CD4-positive, alpha-beta T cell treated with Interleukin-17A for 1 hour (primary cell): ENCODE measurements at regions not wholly inside any gene's neighbourhood (a gene's known extent, or its start where the extent isn't known, plus 50 kb on each side); places are given as distances from the start of the nearest gene placed in this dataset.
"Not testable (repeated sequence)": the region's sequence is repeated elsewhere in the genome, so short reads cannot be mapped to it uniquely, and the experiment has no call there.

Experiments used
- DNase-seq: peaks from one replicate; pipeline ENCODE4 v3.0.0-alpha.2; 2020

GRCh38 chr2:133843091-133843490 lies 274.8 kb upstream of the NCKAP5 start:
- no peak for DNase-seq

DNA sequence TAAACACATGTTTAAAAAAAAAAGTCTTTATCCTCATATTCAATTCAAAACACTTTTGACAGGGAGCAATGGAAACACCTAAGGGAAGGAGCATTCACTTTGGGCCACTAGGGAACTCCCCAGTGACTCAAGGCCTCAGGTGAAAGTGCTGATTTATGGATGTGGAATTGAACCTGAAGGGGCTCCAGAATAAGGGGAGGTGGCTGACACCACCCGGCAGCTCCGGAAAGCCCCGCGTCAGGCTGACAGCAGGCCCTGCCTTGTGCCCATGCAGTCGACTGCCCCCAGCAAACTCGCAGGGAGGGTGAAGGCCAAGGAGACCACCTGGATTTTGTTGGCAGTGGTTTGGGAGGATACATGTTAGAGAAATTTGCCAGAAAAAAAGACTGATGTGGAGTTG lies 275.3 kb upstream of the NCKAP5 start:
- DNase-seq: no peak

- peak; percentile 51 for DNase-seq
Measured at GRCh38 chr2:133844214-133844892, 276.1 kb upstream of the NCKAP5 start.

DNA sequence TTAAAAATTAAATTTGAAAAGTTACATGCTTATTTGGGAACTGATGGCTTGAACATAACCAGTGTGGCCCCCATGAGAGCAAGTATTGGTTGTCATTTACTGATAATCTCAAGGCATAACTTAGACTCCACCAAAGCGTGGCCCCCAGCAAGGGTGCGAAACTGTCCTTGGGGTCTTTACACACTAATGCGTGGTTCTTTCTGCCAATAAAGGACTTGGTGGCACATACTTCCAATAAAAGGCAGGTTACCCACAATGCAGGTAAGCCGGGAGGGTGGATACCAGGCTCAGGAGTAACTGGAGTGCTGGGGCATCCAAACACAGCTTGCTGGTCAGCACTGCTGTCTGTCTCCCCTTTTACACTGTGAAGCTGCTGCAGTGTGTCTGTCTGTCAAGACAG lies 278.2 kb upstream of the NCKAP5 start:
- DNase-seq: no peak

DNA sequence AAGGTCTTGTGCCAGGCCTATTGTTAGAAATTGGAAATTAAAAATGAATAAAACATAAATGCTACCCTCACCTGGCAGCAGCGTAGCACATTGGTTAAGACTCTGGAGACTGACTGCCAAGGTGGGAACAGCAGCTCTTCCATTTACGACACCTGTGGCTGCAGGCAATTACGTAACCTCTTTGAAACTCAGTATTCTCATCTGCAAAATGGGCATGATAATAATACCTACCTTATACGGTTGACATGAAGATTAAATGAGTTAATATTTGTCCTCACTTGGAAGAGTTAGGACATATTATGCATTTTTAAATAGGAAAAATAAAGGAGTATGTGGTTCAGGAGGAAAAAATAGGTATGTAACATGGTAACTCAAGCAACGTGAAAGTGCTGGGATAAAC lies 279.3 kb upstream of the NCKAP5 start:
- no peak for DNase-seq

DNA sequence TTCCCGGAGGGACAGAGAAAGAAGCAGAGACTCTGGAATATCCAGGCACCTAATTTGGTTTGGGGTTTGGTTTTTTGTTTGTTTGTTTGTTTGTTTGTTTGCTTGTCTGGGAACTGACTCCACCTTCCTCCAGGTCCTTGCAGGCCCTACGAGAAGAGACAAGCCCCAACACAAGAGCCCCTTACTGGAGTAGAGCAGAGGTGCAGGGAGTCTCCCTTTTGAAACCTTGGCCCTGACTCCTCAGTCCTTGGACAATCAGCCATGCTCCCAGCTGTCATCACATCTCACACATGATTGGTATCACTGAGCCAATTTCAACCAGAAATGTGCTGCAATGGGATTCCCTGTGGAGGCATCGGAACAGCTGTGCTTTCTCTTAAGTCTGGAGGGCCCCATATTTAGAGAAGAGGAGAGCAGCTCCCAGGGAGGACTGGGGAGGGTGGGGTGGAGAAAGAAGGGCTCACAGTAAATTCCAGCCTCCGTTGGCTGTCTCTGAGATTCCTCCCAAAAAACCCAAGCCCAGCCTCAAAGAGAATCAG lies 279.9 kb upstream of the NCKAP5 start:
- DNase-seq: no peak

DNA sequence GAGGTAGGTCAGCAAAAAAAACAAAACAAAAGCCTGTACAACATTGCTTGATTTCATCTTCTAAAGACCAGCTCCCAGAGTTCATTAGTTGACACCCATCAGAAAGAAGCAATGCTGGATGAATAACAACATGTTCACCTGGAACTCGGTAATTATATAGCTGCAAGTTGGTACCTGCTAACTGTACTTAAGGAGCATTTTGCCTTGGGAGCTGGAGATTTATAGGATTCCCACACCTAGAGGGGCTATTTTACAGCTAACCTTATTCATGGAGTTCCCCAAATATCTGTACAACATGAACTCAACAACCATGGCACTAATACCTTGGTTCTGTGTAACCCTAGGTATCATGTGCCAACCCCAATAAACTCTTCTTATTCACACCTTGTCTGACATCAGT lies 281.1 kb upstream of the NCKAP5 start:
- DNase-seq: no peak

GRCh38 chr2:133854603-133855200 lies 286.4 kb upstream of the NCKAP5 start:
- no peak for DNase-seq

DNA sequence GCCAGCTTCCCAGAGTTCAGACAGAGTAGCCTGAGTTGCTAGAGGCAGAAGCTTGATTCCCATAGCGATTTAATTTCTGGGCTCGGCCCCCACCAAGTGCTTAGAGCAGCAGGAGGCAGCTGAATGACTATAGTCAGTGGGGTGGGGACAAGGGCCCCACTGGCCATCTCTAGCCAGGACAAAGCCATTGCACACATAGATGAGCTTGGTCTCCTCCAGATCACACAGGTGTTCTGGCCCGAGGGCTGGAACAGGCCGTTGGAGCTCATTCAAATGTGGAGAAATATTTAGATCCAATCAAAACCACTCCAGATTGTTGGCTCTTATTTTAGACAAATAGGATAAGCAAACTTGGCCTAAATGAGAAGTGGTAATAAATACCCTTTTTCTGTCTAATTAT lies 287.3 kb upstream of the NCKAP5 start:
- DNase-seq: no peak

- no peak for DNase-seq
Measured at GRCh38 chr2:133856678-133857077, 288.4 kb upstream of the NCKAP5 start.

GRCh38 chr2:133859578-133859977 lies 291.3 kb upstream of the NCKAP5 start:
- no peak for DNase-seq

- DNase-seq: no peak
Measured at GRCh38 chr2:133862400-133862977, 294.2 kb upstream of the NCKAP5 start.

DNA sequence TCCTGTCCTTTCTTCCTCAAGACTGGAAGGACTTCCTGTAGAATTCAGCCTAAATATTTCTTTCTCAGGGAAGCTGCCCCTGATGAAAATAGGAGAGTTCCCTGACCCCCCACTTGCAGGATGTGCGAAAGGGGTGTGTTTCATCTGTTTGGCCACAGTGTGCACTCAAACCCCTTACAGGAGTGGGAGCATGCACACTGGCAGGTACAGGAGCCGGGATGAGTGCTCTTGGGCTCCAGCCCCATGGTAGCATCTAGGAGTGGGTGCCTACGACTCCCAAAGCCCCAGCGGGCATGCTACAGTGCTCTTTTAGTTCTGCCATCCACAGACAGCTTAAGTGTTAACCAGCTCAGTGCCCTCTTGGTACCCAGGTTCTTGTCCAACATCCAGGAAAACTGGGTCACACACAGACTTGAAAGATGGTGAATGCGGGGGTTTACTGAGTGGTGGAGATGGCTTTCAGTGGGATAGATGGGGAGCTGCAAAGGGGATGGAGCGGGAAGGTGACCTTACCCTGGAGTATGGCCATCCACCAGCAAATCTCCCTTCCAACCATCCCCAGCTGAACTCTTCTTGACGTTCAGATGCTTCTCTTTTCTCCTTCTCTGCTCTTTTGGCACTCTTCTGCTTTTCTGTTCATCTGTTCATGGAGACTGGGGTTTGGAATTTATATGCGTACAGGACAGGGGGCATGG lies 295.0 kb upstream of the NCKAP5 start:
- no peak for DNase-seq

DNA sequence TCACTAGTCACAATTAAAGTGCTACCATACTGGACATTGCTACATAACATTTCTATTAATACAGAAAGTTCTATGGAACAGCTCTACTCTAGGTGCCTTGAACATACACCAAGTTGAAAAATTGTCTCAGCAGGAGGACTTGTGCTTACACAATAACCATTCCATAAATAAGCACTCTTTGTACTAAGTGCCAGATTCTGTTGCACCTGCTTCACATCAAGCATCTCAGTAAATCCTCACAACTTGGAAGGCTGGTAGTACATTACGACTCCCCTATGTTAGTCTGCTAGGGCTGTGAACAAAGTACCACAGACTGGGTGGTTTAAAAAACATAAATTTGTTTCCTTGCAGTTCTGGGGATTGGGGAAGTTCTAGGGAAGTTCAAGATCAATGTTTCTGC lies 296.9 kb upstream of the NCKAP5 start:
- DNase-seq: no peak

DNA sequence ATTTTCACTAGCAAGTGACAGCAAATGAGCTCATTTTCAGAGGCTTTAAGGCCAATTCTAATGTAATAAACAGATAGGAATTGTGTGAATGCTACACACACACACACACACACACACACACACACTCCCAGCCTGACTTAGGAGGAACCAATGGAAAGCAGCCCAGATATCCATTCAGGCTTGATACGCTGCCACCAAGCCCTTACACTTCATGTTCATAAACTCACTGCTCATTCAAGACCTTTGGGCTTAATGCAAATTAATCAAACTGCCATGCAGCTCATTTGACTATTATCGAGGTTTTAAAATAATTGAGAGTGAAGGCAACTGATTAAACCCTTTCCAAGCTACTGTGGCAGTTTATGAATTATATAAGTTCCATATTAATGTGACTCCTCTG lies 298.9 kb upstream of the NCKAP5 start:
- DNase-seq: no peak

- DNase-seq: no peak
Measured at GRCh38 chr2:133871545-133872209, 303.4 kb upstream of the NCKAP5 start.

- DNase-seq: no peak
Measured at GRCh38 chr2:133878326-133878725, 310.1 kb upstream of the NCKAP5 start.

GRCh38 chr2:133879703-133880102 lies 311.4 kb upstream of the NCKAP5 start:
- no peak for DNase-seq

- not testable (repeated sequence) for DNase-seq
Measured at GRCh38 chr2:133882159-133882558, 313.9 kb upstream of the NCKAP5 start.

GRCh38 chr2:133884739-133885381 lies 316.6 kb upstream of the NCKAP5 start:
- no peak for DNase-seq

DNA sequence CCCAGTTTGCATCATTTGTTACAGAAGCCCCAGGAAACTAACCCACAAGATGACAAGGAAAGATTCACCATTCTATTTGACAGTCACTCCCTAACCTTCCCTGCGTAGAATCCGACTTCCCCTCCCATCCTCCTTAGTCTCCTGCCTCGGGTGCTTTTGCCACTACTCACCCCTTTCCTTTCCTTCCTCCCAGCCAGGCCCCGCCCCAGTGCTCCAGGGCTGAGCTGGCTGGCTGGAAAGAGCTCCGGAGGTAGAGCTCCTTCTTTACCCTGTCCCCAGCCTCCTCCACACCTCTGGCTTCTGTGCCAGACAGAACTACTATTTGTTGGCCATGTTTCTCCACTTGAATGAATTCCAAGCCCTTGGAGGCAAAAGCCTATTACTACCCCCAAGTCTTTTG lies 317.6 kb upstream of the NCKAP5 start:
- DNase-seq: no peak
